ENCODE measurements at regions not wholly inside any gene's neighbourhood (a gene's known extent, or its start where the extent isn't known, plus 50 kb on each side); places are given as distances from the start of the nearest gene placed in this dataset.

GRCh38 chr5:165502893-165503691, 1997.7 kb downstream of the MAT2B start:
- DNase-seq = no peak

DNA sequence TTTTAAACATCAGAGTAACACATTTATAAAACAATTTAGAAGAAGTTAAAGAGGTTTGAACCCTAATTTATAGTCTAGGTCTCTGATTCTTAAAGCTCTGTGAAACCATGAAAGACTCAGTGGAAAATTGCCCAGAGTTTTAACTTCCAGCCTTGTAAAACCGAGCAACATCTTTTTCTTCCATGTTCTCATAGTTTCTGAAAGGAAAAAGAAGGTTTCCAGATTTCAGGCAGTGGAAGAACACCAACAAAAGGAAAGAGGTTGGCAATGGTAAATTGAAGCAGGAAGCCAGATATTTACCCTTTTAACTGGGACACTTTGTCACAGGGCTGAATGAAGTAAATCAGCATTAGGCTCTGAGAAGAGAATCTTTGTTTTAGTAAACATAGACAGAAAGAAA, 1999.3 kb downstream of the MAT2B start:
- no peak for DNase-seq

DNA sequence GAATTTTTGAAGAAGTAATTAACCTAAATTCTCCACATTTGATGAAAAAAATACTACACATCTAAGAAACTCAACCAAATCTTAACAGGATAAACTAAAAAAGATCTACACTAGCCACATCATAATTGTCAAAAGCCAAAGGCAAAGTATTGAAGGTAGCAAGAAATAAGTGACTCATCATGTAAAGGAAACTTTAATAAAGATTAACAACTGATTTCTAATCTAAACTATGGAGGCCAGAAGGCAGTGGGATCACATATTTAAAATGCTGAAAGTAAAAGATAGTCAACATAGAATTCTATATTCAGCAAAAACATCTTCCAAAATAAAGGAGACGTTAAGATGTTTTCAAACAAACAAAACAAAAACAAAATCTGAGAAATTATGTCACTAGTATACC, 2002.9 kb downstream of the MAT2B start:
- no peak for DNase-seq

DNA sequence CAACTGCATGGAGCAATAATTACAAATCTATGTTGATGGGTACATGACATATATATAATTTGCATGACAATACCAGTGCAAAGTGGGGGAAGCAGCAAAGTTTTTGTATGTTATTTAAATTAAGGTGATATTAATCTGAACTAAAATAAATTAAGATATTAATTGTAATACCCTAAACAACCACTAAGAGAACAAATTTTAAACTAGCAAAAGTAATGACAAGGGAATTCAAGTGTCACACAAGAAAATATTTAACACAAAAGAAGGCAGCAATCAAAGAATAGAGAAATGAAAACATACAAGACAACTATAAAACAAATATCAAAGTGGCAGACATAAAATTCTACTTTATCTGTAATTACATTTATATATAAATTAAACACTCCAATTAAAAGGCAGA, 2003.4 kb downstream of the MAT2B start:
- DNase-seq = no peak

- DNase-seq = no peak
These were observed 2016.6 kb downstream of the MAT2B start for GRCh38 chr5:165521816-165522610.

DNA sequence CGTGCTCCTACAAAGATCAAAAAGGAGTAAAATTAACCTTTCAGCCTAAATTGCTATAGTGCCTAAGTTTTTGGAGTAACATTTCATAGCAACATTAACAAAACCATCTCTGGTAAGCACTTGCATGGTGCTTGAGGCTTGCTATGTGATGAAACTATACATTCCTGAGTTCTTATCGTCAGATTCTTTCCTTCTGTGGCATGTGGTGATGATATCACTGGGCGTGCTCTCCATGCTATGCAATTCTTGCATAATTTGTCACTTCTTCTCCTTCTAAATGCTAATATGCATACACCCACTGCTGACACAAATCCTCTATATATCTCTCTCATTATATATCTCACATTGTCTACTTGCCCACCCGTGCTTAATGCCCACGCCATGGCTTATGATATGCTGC, 2019.9 kb downstream of the MAT2B start:
- no peak for DNase-seq

GRCh38 chr5:165526357-165526756, 2020.9 kb downstream of the MAT2B start:
- no peak for DNase-seq

DNA sequence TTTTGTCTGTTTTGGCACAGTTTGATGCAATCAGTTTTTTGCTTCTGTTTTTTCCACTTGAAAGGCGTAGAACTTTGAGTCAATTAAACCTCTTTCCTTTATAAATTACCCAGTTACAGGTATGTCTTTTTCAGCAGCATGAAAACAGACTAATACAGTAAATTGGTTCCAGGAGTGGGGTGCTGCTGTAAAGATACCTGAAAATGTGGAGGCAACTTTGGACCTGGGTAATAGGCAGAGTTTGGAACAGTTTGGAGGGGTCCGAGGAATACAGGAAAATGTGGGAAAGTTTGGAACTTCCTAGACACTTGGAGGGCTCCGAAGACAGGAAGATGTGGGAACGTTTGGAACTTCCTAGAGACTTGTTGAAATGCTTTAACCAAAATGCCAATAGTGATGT, 2022.2 kb downstream of the MAT2B start:
- DNase-seq = no peak

GRCh38 chr5:165538065-165538464, 2032.6 kb downstream of the MAT2B start:
- no peak for DNase-seq

GRCh38 chr5:165559645-165560044, 2054.2 kb downstream of the MAT2B start:
- no peak for DNase-seq

DNA sequence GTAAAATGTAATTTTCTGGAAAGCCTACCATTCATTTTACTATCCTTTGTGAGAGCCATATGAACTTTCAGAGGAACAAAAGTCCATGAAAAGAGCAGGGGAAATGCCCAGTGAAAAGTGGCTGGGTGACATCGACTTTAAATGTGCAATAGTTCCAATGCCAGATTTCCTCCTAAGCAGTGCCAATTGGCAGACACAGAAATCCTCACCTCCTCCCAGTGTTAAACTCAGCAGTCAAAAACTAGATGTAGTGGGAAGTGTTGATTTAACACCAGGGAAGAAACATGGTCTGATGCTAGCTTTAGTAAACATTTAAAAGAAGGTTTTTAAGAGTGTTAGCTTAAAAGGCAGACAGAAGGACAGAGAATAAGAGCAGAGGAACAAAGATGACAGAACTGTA, 2055.2 kb downstream of the MAT2B start:
- no peak for DNase-seq

GRCh38 chr5:165565911-165566310, 2060.5 kb downstream of the MAT2B start:
- DNase-seq = no peak

- DNase-seq = no peak
These were observed 2064.1 kb downstream of the MAT2B start for GRCh38 chr5:165569551-165569950.

DNA sequence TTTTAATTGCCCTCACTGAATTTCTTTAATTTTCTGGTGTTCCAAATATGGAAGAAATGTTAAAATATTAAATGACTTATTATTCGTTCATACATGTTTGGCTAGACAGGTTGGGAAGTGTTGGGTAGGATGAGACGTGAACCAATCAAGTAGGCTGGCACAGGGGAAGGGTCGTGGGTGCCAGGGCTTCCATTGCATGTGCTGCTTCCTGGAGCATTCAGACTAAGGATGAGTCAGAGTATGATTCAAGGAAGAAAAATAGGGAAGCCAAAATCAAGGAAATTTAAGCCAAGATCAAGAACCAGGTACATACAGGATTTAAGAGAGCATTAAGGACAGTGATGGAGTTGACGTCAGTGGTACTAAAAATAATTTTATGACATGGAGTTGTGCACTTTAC, 2068.0 kb downstream of the MAT2B start:
- DNase-seq = no peak

GRCh38 chr5:165574100-165574499, 2068.7 kb downstream of the MAT2B start:
- DNase-seq = no peak

GRCh38 chr5:165576678-165577275, 2071.4 kb downstream of the MAT2B start:
- DNase-seq = no peak

DNA sequence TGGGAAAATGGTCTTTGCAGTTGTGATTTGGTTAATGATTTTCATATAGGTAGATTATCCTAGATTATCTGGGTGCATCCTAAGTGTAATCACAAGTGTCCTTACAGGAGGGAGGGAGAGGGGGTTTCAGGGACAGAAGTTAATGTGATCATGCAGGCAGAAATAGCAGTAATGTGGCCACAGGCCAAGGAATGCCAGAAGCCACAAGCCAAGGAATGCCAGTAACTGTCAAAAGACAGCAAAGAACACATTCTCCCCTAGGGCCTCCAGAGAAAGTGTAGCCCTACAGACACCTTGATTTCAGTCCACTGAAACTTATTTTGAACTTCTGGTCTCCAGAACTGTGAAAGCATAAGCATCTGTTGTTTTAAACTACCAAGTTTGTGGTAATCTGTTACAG, 2074.5 kb downstream of the MAT2B start:
- DNase-seq = no peak

GRCh38 chr5:165594693-165595092, 2089.3 kb downstream of the MAT2B start:
- no peak for DNase-seq

DNA sequence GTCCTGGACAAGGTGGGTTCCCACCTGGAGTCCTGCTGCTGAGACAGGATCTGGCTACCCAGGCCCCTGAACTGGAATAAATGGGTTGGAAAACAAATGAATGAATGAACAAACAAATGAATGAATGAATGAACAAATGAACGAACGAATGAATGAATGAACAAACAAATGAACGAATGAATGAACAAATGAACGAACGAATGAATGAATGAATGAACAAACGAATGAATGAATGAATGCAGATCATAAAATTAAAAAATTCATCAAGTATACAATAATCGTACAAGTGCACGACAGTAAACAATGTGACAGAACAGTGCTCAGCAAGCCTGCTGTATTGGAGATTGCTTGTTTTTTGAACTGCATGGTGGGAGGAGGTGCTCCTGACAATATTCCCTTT, 2097.1 kb downstream of the MAT2B start:
- no peak for DNase-seq

DNA sequence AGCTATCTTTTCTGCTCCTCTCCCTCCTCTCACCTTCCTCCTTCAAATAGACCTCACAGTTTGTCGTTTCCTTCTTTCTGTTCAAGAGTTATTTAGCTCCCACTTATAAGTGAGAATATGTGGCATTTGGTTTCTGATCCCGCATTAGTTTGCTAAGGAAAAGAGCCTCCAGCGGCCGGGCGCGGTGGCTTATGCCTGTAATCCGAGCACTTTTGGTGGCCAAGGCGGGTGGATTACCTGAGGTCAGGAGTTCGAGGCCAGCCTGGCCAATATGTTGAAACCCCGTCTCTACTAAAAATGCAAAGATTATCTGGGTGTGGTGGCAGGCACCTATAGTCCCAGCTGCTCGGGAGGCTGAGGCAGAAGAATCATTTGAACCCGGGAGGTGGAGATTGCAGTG, 2101.6 kb downstream of the MAT2B start:
- no peak for DNase-seq

DNA sequence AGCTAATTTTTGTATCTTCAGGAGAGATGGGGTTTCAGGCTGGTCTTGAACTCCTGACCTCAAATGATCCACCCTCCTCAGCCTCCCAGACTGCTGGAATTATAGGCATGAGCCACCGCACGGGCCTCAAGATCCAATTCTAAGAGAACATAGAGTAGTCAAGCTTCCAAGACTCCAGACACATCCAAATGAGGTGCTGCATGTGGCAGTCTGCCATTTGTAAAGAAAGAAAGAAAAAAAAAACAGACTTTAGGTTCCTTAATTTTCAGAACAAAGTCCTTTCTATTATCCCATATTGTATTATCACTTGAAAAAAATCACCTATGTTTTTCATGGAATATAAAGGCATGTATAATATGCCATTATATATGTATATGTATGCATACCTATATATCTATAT, 2104.5 kb downstream of the MAT2B start:
- DNase-seq = no peak

DNA sequence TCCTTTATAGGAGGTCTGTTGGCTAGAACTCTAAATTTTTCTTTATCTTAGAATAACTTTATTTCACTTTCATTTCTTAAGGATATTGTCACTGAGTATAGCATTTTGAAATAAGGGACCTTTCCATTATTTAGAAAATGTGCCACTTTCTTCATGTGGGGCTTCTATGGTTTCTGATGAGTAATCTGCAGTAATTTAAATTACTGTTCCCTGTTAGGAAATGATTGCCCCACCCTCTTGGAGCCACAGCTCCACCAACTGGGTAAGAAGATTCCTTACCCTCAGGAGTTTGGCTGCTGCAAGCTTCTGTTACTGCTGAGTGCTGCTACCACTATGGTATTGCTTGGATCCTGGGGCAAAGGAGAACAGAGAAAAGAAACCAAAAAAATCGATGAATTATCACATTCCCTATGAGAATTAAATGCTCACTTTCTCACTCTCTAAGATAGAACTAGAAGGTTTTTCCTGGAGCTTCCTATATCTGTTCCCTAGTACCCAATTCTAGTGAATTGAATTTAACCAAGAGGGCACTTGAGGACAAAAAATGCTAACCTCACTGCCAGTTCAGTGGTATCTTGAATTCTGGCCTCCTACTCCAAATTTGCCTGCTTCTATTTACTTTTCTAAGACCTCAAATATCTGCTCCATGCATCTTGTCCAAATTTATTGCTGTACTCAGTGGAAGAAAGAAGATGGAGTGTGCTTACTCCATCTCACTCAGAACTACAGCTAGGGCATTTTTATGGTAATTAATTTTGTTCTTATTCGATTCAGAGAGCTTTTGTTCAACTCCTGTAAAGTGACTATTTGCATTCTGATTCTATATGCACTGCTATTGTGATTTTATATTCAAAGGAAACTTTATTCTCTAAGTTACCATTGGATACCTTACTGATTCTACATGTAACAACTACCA, 2111.3 kb downstream of the MAT2B start:
- no peak for DNase-seq

DNA sequence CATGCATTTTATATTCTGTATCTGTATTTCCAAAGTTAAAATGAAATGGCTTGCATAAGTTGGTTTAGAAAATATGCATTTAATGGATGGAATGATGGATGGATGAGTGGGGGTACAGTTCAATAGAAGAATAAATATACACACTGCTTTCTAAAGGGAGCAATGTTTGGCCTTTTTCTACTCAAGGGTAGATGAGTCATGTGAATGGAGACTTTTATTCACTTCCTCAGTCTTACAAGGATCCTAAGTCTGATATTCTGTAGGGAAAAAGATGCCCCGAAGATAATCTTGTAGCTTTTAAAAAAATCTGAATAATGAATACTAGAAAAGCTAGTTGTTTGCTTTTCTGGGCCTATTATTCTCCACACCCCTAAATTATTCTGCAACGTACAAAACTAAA, 2112.1 kb downstream of the MAT2B start:
- DNase-seq = no peak
